Transverse colon (tissue), 4 donors: ENCODE measurements at regions not wholly inside any gene's neighbourhood (a gene's known extent, or its start where the extent isn't known, plus 50 kb on each side); places are given as distances from the start of the nearest gene placed in this dataset.

Experiments used
- EP300 ChIP-seq: sonication (generic); formaldehyde crosslinking; IDR thresholded peaks from one replicate; pipeline ENCODE4 v1.6.1; 2017; ENCODE audit warnings: antibody characterized with exemption, low read depth
- POLR2A ChIP-seq: fragments of 450-650 bp; IDR thresholded peaks from one replicate; pipeline ENCODE4 v1.6.1; 2016; ENCODE audit warnings: antibody characterized with exemption, mild to moderate bottlenecking, moderate library complexity
- POLR2AphosphoS5 ChIP-seq, 3 donors: sonication (generic); formaldehyde crosslinking; IDR thresholded peaks; one replicate each; pipeline ENCODE4 v1.6.1; 2016; ENCODE audit warnings: antibody characterized with exemption in 3 of 3
- TF ChIP-seq, protein P1 (sequence below), 5 experiments: fragments of 200-600 bp in 3 of 5; fragments of 450-650 bp in 2 of 5; sonication (generic) in 3 of 5; IDR thresholded peaks; 1 replicate in 2 of 5; 2 replicates in 3 of 5; pipeline ENCODE4 v1.5.1; 2016 to 2017; ENCODE audit warnings: antibody characterized with exemption in 5 of 5, inconsistent platforms in 3 of 5, mild to moderate bottlenecking in 2 of 5, moderate library complexity in 1 of 5

DNA sequence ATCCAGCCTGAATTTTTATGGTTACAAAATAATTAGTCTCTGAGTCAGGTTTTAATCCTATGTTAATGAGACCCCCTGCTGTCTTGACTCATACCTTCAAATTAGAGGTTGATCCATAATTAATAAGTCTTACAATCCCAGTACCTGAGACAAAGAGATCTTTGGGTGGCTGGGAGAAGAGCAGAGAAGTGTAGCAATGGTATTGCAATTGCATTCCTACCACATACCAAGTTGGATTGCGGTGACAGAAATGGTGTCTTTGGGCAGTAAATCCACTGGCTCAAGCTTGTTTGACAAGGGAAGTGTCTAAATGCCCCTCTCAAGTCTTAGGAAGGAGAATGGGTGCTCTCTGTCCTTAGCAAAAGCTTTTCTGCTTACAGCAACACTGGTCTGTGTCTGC, 150.4 kb downstream of the BTBD3 start:
- TF ChIP-seq, protein P1, sequence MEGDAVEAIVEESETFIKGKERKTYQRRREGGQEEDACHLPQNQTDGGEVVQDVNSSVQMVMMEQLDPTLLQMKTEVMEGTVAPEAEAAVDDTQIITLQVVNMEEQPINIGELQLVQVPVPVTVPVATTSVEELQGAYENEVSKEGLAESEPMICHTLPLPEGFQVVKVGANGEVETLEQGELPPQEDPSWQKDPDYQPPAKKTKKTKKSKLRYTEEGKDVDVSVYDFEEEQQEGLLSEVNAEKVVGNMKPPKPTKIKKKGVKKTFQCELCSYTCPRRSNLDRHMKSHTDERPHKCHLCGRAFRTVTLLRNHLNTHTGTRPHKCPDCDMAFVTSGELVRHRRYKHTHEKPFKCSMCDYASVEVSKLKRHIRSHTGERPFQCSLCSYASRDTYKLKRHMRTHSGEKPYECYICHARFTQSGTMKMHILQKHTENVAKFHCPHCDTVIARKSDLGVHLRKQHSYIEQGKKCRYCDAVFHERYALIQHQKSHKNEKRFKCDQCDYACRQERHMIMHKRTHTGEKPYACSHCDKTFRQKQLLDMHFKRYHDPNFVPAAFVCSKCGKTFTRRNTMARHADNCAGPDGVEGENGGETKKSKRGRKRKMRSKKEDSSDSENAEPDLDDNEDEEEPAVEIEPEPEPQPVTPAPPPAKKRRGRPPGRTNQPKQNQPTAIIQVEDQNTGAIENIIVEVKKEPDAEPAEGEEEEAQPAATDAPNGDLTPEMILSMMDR (IDR thresholded peaks at IDR 0.05), result no peak
- no peak for TF ChIP-seq POLR2A
- no peak for TF ChIP-seq EP300
- no peak for TF ChIP-seq POLR2AphosphoS5 (IDR thresholded peaks at IDR 0.05)
